ENCODE measurements at regions not wholly inside any gene's neighbourhood (a gene's known extent, or its start where the extent isn't known, plus 50 kb on each side); places are given as distances from the start of the nearest gene placed in this dataset.

GRCh38 chr7:88692493-88692892 lies 67.0 kb upstream of the ZNF804B start:
- no peak overlapping the region for H3K27ac Mint-ChIP-seq
- peaks cover 10% of the 10 kb centered on the region; the same call in 2 of the 3 replicates for H3K4me1 Mint-ChIP-seq
- Histone ChIP-seq H3K4me2 (no peak overlapping the region), H3K9me2 (ENCODE audit: insufficient read depth) (no peaks in the 10 kb centered on the region), H3K27me3 (ENCODE audit: insufficient read depth) (no peaks in the 10 kb centered on the region), H4K20me1 (replicated peaks; ENCODE audit: insufficient read depth) (no peaks in the 10 kb centered on the region), H3F3A (replicated peaks; ENCODE audit: low read depth) (no peaks in the 10 kb centered on the region), H2AFZ (no peak overlapping the region), H3K4me3 (no peak overlapping the region), H3K4me1 (ENCODE audit: insufficient read depth) (peaks cover 7% of the 10 kb centered on the region; the same call in 1 of the 2 replicates), H3K36me3 (ENCODE audit: insufficient read depth) (no peaks in the 10 kb centered on the region), H3K27ac (ENCODE audit: low read depth) (no peak overlapping the region), H3K79me2 (replicated peaks; ENCODE audit: insufficient read depth) (no peaks in the 10 kb centered on the region)
- no peaks in the 10 kb centered on the region for H3K9me3 Mint-ChIP-seq
- ATAC-seq (no peak), DNase-seq (ENCODE audit: low spot score) (no peak)
- H3K4me3 Mint-ChIP-seq: no peak overlapping the region
- no peaks in the 10 kb centered on the region for H3K36me3 Mint-ChIP-seq (ENCODE audit: low read depth)
- TF ChIP-seq, protein P1, sequence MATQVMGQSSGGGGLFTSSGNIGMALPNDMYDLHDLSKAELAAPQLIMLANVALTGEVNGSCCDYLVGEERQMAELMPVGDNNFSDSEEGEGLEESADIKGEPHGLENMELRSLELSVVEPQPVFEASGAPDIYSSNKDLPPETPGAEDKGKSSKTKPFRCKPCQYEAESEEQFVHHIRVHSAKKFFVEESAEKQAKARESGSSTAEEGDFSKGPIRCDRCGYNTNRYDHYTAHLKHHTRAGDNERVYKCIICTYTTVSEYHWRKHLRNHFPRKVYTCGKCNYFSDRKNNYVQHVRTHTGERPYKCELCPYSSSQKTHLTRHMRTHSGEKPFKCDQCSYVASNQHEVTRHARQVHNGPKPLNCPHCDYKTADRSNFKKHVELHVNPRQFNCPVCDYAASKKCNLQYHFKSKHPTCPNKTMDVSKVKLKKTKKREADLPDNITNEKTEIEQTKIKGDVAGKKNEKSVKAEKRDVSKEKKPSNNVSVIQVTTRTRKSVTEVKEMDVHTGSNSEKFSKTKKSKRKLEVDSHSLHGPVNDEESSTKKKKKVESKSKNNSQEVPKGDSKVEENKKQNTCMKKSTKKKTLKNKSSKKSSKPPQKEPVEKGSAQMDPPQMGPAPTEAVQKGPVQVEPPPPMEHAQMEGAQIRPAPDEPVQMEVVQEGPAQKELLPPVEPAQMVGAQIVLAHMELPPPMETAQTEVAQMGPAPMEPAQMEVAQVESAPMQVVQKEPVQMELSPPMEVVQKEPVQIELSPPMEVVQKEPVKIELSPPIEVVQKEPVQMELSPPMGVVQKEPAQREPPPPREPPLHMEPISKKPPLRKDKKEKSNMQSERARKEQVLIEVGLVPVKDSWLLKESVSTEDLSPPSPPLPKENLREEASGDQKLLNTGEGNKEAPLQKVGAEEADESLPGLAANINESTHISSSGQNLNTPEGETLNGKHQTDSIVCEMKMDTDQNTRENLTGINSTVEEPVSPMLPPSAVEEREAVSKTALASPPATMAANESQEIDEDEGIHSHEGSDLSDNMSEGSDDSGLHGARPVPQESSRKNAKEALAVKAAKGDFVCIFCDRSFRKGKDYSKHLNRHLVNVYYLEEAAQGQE (IDR thresholded peaks at IDR 0.05; ENCODE audit: unreplicated experiment): no peak
- TF ChIP-seq, protein P2, sequence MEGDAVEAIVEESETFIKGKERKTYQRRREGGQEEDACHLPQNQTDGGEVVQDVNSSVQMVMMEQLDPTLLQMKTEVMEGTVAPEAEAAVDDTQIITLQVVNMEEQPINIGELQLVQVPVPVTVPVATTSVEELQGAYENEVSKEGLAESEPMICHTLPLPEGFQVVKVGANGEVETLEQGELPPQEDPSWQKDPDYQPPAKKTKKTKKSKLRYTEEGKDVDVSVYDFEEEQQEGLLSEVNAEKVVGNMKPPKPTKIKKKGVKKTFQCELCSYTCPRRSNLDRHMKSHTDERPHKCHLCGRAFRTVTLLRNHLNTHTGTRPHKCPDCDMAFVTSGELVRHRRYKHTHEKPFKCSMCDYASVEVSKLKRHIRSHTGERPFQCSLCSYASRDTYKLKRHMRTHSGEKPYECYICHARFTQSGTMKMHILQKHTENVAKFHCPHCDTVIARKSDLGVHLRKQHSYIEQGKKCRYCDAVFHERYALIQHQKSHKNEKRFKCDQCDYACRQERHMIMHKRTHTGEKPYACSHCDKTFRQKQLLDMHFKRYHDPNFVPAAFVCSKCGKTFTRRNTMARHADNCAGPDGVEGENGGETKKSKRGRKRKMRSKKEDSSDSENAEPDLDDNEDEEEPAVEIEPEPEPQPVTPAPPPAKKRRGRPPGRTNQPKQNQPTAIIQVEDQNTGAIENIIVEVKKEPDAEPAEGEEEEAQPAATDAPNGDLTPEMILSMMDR (conservative IDR thresholded peaks at IDR 0.05; ENCODE audit: low read depth in 2 of 2): no peak
- TF ChIP-seq JUNB (IDR thresholded peaks at IDR 0.05; ENCODE audit: unreplicated experiment) (no peak), EZH2phosphoT487 (IDR thresholded peaks at IDR 0.05; ENCODE audit: unreplicated experiment) (no peak), POLR2AphosphoS5 (IDR thresholded peaks at IDR 0.05; ENCODE audit: low read depth) (no peak), ZNF331 (CRISPR knock-in tag; IDR thresholded peaks at IDR 0.05; ENCODE audit: low read depth) (no peak), CREB1 (CRISPR knock-in tag; IDR thresholded peaks at IDR 0.05; ENCODE audit: low read depth) (no peak), EZH2 (IDR thresholded peaks at IDR 0.05; ENCODE audit: low read depth, unreplicated experiment) (no peak), STAT1 (IDR thresholded peaks at IDR 0.05; ENCODE audit: unreplicated experiment) (no peak), ZNF114 (CRISPR knock-in tag; IDR thresholded peaks at IDR 0.05) (no peak), NANOG (IDR thresholded peaks at IDR 0.05; ENCODE audit: borderline replicate concordance) (no peak)
- TF ChIP-seq, protein P3, sequence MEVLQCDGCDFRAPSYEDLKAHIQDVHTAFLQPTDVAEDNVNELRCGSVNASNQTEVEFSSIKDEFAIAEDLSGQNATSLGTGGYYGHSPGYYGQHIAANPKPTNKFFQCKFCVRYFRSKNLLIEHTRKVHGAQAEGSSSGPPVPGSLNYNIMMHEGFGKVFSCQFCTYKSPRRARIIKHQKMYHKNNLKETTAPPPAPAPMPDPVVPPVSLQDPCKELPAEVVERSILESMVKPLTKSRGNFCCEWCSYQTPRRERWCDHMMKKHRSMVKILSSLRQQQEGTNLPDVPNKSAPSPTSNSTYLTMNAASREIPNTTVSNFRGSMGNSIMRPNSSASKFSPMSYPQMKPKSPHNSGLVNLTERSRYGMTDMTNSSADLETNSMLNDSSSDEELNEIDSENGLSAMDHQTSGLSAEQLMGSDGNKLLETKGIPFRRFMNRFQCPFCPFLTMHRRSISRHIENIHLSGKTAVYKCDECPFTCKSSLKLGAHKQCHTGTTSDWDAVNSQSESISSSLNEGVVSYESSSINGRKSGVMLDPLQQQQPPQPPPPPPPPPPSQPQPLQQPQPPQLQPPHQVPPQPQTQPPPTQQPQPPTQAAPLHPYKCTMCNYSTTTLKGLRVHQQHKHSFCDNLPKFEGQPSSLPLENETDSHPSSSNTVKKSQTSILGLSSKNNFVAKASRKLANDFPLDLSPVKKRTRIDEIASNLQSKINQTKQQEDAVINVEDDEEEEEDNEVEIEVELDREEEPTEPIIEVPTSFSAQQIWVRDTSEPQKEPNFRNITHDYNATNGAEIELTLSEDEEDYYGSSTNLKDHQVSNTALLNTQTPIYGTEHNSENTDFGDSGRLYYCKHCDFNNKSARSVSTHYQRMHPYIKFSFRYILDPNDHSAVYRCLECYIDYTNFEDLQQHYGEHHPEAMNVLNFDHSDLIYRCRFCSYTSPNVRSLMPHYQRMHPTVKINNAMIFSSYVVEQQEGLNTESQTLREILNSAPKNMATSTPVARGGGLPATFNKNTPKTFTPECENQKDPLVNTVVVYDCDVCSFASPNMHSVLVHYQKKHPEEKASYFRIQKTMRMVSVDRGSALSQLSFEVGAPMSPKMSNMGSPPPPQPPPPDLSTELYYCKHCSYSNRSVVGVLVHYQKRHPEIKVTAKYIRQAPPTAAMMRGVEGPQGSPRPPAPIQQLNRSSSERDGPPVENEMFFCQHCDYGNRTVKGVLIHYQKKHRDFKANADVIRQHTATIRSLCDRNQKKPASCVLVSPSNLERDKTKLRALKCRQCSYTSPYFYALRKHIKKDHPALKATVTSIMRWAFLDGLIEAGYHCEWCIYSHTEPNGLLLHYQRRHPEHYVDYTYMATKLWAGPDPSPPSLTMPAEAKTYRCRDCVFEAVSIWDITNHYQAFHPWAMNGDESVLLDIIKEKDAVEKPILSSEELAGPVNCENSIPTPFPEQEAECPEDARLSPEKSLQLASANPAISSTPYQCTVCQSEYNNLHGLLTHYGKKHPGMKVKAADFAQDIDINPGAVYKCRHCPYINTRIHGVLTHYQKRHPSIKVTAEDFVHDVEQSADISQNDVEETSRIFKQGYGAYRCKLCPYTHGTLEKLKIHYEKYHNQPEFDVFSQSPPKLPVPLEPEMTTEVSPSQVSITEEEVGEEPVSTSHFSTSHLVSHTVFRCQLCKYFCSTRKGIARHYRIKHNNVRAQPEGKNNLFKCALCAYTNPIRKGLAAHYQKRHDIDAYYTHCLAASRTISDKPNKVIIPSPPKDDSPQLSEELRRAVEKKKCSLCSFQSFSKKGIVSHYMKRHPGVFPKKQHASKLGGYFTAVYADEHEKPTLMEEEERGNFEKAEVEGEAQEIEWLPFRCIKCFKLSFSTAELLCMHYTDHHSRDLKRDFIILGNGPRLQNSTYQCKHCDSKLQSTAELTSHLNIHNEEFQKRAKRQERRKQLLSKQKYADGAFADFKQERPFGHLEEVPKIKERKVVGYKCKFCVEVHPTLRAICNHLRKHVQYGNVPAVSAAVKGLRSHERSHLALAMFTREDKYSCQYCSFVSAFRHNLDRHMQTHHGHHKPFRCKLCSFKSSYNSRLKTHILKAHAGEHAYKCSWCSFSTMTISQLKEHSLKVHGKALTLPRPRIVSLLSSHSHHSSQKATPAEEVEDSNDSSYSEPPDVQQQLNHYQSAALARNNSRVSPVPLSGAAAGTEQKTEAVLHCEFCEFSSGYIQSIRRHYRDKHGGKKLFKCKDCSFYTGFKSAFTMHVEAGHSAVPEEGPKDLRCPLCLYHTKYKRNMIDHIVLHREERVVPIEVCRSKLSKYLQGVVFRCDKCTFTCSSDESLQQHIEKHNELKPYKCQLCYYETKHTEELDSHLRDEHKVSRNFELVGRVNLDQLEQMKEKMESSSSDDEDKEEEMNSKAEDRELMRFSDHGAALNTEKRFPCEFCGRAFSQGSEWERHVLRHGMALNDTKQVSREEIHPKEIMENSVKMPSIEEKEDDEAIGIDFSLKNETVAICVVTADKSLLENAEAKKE (CRISPR knock-in tag; IDR thresholded peaks at IDR 0.05): no peak
- TF ChIP-seq, protein P4, sequence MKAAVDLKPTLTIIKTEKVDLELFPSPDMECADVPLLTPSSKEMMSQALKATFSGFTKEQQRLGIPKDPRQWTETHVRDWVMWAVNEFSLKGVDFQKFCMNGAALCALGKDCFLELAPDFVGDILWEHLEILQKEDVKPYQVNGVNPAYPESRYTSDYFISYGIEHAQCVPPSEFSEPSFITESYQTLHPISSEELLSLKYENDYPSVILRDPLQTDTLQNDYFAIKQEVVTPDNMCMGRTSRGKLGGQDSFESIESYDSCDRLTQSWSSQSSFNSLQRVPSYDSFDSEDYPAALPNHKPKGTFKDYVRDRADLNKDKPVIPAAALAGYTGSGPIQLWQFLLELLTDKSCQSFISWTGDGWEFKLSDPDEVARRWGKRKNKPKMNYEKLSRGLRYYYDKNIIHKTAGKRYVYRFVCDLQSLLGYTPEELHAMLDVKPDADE (IDR thresholded peaks at IDR 0.05): no peak
- no peaks in the 10 kb centered on the region for H3K27me3 Mint-ChIP-seq (ENCODE audit: insufficient read depth, low read depth, poor library complexity)
